NCI-H1048 (cell line): ENCODE measurements at regions not wholly inside any gene's neighbourhood (a gene's known extent, or its start where the extent isn't known, plus 50 kb on each side); places are given as distances from the start of the nearest gene placed in this dataset.

Source experiments
- DNase-seq: peaks from one replicate; lab custom pipeline; 2025; lab: John Stamatoyannopoulos, UW

- no peak for DNase-seq
Observed at GRCh38 chr6:148103436-148103835, 239.2 kb upstream of the SASH1 start.

GRCh38 chr6:148104131-148104530 is 238.5 kb upstream of the SASH1 start:
- no peak for DNase-seq

DNA sequence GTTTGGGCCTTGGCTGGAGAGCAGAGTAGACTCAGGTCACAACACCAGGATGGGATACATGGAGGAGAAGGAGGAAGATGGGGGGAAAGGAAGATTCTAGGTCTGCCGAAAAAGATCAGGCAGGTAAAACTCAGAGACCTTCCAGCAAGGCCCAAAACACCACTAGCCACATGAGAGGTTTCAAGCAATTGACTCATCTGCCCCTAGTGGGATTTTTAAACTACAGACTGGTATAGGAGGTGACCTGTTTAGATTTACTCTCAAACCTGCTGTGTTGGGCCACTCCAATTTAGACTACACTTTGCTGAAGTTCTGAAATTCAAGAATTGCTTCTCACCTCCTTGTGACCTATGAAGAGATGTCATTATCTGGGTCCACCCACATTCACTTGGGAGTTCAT is 236.9 kb upstream of the SASH1 start:
- no peak for DNase-seq

- no peak for DNase-seq
Observed at GRCh38 chr6:148107911-148108310, 234.7 kb upstream of the SASH1 start.

- no peak for DNase-seq
Observed at GRCh38 chr6:148109732-148110131, 232.9 kb upstream of the SASH1 start.

DNA sequence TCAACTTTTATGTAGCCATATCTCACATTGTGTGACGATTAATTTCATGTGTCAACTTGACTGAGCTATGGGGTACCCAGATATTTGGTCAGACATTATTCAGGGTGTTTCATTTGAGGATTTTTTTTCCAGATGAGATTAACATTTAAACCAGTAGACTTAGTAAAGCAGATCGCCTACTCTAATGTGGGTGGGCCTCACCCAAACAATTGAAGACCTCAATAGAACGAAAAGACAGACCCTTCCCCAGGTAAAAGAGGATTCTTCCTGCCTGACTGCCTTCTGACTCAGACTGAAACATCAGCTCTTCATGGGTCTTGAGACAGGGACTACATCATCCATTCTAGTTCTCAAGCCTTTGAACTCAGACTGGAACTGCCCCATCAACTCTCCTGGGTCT is 231.7 kb upstream of the SASH1 start:
- no peak for DNase-seq

GRCh38 chr6:148112851-148113319 is 229.8 kb upstream of the SASH1 start:
- no peak for DNase-seq

DNA sequence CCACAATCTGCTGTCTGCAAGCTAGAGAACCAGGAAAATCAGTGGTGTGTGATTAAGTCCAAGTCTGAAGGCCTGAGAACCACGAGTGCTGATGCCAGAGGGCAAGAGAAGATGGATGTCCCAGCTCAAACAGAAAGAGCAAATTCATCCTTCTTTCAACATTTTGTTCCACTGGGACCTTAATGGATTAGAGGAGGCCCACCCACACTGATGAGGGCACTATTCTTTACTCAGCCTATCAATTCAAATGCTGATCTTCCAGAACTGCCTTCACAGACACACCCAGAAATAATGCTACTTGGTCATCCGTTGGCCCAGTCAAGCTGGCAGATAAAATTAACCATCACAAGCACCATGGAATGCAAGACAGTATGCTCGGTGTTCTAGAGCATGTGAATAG is 226.6 kb upstream of the SASH1 start:
- DNase-seq, result no peak

GRCh38 chr6:148118244-148118643 is 224.4 kb upstream of the SASH1 start:
- no peak for DNase-seq

- no peak for DNase-seq
Observed at GRCh38 chr6:148128014-148128730, 214.5 kb upstream of the SASH1 start.

DNA sequence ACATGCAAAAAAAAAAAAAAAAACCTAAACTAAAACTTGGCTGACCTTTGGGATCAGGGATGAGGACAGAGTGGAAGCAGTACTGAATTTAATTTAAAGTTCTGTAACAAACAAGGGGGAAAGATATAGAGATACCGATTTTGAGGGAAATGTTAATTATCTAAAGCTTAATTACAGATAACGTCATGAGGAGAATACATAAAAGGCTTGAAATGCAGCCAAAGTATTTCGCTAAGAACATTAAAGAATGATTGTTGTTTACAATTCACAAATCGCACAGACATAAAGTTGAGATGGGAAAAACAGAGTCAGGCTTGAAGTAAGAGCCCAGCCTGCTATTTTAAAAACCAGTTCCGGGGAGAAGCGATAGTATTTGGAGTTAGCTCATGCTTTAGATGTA is 208.0 kb upstream of the SASH1 start:
- DNase-seq, result no peak

DNA sequence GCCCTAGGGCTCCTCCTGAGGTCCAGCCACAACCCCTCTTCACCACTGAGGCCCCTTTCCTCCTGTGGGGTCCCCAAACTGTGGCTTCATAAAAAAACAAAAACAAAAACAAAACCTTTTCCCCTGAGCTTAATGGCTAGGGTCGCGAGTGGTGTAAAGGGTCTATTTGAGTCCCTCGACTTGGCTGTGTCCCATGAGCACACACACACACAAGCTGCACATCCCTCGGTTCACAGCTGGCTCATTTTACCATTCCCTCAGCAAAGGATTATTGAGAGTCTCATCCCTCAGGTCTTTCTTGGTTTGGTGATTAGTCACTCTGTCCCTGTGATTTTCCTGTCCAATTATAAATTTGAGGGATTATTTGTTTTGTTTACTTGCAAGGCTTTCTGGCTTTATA is 206.1 kb upstream of the SASH1 start:
- DNase-seq, result no peak

DNA sequence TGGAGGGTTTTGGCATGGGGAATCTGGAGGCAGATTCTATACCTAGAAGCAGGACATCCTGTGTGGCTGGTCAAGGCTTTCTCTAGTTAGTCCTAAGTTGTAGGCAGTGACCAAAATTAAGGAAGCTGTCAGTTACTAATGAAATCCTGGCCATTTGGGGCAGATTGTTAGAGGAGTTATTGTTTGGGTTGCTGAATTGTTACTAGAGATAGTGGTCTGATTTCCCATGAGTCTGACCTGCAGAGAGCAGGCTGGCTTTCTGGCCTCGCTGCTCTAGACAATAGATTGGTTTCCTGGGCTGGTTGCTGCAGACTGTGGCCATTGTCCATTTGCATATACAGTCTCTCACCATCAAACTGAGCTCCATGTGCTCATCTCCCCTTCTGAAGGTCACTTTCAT is 205.0 kb upstream of the SASH1 start:
- no peak for DNase-seq

GRCh38 chr6:148138573-148138972 is 204.1 kb upstream of the SASH1 start:
- no peak for DNase-seq

DNA sequence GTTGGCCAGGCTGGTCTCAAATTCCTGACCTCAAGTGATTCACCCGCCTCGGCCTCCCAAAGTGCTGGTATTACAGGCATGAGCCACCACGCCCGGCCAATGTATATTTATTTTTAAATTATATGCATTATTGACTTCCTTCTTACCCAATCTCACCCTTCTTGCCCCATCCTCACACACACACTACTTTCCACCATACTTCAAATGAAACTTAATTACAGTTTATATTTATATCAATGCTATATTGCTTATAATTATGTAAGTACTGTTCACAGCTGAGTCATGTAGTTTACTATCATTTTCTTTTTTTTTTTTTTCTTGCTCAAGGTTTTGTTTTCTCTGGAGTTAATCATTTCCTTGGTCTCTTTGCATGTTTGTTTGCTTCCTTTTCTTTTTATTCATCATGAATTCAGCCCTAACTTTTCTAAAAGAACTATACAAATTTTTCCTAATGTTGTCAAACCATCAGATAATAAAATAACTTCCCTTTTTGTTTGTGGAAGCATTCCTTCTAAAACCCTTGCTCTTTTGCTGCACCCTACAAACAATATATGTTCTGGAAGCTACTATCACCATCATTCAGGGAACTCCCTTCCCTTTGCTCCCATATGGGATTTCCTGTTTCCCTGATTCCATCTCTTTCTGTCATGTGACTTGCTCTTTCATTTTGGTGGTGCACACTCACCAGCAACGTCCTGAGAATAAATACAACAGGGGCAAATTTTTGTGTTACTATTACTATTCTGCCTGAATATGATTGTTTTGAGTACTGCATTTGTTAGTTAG is 201.7 kb upstream of the SASH1 start:
- DNase-seq, result no peak

- DNase-seq, result no peak
Observed at GRCh38 chr6:148142821-148143220, 199.8 kb upstream of the SASH1 start.

DNA sequence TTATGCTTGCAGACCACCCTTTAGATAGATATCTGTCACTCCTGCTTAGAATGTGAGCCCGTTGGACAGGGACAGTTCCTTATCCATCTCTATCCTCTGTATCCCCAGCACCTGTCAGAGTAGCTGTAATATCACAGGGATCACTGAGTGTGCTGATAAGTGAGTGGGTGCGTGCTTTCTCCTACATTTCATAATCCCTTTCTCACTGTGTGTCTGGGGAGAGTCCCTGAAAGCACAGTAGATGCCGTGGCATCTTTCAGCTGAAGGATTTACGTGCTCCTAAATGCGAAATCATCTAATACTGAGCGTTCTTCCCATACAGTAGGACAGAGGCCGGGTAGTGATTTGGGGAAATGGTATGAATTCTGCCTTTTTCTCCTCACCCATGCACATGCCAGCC is 198.9 kb upstream of the SASH1 start:
- no peak for DNase-seq

- DNase-seq, result peak; percentile 15
Observed at GRCh38 chr6:148144917-148145521, 197.6 kb upstream of the SASH1 start.

DNA sequence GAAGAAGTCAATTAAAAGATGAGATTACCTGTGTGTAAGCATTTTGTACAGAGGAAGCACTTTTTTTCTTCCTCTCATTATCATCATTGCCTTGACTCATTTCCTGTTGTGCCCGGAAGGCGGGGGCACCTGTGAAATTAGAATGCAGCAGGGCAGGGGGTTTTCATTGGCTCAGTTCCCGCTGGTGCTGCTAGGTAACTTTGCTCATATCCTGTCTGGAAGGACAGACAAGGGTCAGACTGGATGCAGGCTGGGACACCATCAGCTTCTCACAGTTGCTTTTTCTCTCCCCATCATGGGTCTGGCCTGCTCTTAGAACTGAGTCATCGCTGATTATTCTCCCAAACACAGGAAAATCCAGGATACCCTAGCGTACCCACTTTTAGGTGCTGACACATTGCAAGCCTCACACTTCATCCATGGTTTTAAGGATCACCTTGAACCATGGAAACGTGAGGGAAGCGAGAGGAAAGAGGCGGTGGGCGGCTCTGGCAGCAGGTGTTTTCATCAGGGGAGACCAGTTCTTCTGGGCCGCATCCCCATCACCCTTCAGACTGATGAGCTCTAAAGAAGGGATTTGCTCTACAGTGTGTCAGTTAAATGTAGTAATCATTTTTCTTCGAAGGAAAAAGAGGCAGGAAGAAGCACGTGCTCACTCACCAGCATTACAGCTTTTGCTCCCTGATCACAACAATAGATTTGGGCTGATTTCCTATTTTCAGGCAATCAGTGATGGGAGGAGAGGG is 195.7 kb upstream of the SASH1 start:
- DNase-seq, result no peak

GRCh38 chr6:148147463-148147830 is 195.2 kb upstream of the SASH1 start:
- no peak for DNase-seq

- DNase-seq, result no peak
Observed at GRCh38 chr6:148151896-148152643, 190.6 kb upstream of the SASH1 start.

DNA sequence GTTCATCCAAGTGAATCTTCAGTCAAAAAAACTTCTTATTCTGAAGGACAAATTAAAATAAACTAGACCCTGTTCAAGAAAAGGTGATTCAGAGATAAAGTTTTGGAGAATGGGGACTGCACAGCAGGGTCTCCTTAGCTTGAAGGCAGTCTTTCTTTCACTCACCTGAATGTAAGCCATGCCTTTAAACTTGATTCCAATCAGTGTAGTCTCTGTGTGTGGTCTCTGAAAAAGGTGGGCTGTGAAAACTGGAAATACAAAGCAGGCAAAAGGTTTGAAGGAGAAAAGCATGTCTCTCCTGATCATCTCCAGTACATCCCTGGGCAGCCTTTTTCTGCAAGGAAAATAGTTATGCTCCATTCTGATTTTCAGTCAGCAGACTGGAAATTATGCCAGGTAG is 188.0 kb upstream of the SASH1 start:
- no peak for DNase-seq
